NB4 (cell line): ENCODE measurements at regions not wholly inside any gene's neighbourhood (a gene's known extent, or its start where the extent isn't known, plus 50 kb on each side); places are given as distances from the start of the nearest gene placed in this dataset.

ENCODE experiments used
- DNase-seq: peaks from one replicate; pipeline ENCODE4 v3.0.0; 2010; ENCODE audit warnings: low read depth
- H3K4me3 ChIP-seq: one replicate; pipeline ENCODE4 v1.5.1; 2011; ENCODE audit warnings: mild to moderate bottlenecking, low read depth, low read length, moderate library complexity
- CTCF ChIP-seq: IDR thresholded peaks from one replicate; pipeline ENCODE4 v1.5.1; 2012; ENCODE audit warnings: low read depth, low read length
- MAX ChIP-seq: IDR thresholded peaks from 2 replicates; pipeline ENCODE4 v1.6.1; 2011; ENCODE audit warnings: low read depth, low read length
- MYC ChIP-seq: IDR thresholded peaks from 2 replicates; pipeline ENCODE4 v1.6.1; 2011; ENCODE audit warnings: low read depth, low read length
- POLR2A ChIP-seq: IDR thresholded peaks from 2 replicates; pipeline ENCODE4 v1.6.1; 2011; ENCODE audit warnings: mild to moderate bottlenecking; ENCODE audit not compliant: insufficient read length; ENCODE audit errors: extremely low read depth

GRCh38 chr5:171577042-171577758 is 157.8 kb downstream of the FGF18 start:
- H3K4me3 ChIP-seq: no peak overlapping the region
- no peak for TF ChIP-seq MYC
- no peak for TF ChIP-seq CTCF
- TF ChIP-seq POLR2A: no peak
- no peak for TF ChIP-seq MAX

GRCh38 chr5:171578049-171578828 is 158.8 kb downstream of the FGF18 start:
- DNase-seq: no peak
- H3K4me3 ChIP-seq: no peak overlapping the region
- TF ChIP-seq CTCF (no peak), MAX (no peak), MYC (no peak), POLR2A (no peak)

More at GRCh38 chr5:171577042-171577758, 157.8 kb downstream of the FGF18 start:
- DNase-seq: no peak

- no peak for DNase-seq
- no peak for TF ChIP-seq MAX
- TF ChIP-seq POLR2A: no peak
- TF ChIP-seq MYC: no peak
- no peak for TF ChIP-seq CTCF
Observed at GRCh38 chr5:171578829-171579491, 159.5 kb downstream of the FGF18 start.

DNA sequence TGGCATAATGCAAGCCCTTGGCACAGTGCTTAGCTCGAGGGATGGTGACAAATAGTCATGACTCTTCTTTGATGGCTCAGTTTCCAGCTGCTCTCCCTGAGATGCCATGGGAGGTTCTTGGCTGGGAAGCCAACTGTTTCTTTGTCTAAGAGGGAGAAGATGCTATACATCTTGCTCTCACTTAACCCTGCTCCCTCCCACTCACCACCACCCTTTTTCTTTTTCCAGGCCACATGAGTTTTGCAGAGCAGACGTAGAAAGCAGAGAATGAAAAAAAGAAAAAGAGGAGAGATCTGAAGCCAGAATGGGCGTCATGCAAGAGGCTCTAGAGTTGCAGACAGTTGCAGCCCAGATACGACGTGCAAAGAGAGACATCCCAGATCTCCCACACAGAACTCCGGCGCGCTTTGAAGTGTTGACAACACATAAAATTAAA is 160.5 kb downstream of the FGF18 start:
- H3K4me3 ChIP-seq: no peak overlapping the region
- no peak for DNase-seq
- TF ChIP-seq MYC (no peak), POLR2A (no peak), CTCF (no peak), MAX (no peak)

More at GRCh38 chr5:171578829-171579491, 159.5 kb downstream of the FGF18 start:
- no peak overlapping the region for H3K4me3 ChIP-seq

GRCh38 chr5:171580502-171581265 is 161.2 kb downstream of the FGF18 start:
- DNase-seq: no peak
- TF ChIP-seq POLR2A (no peak), MYC (no peak), MAX (no peak), CTCF (no peak)
- H3K4me3 ChIP-seq: no peak overlapping the region
